SKM-1 treated with dmso at 0.1 percent for 144 hours (cell line): ENCODE measurements at regions not wholly inside any gene's neighbourhood (a gene's known extent, or its start where the extent isn't known, plus 50 kb on each side); places are given as distances from the start of the nearest gene placed in this dataset.
"Not testable (repeated sequence)": the region's sequence is repeated elsewhere in the genome, so short reads cannot be mapped to it uniquely, and the experiment has no call there.

Experiments used
- DNase-seq: peaks from one replicate; lab custom pipeline; 2025; ENCODE audit not compliant: unreplicated experiment; lab: John Stamatoyannopoulos, UW

- DNase-seq: no peak
Measured at GRCh38 chr13:56020425-56020824, 1120.3 kb upstream of the PRR20A start.

- DNase-seq: no peak
Measured at GRCh38 chr13:56039992-56040391, 1100.7 kb upstream of the PRR20A start.

GRCh38 chr13:56066321-56066720, 1074.4 kb upstream of the PRR20A start:
- DNase-seq: no peak

GRCh38 chr13:56102641-56103040, 1038.1 kb upstream of the PRR20A start:
- DNase-seq: no peak

GRCh38 chr13:56110751-56111150, 1030.0 kb upstream of the PRR20A start:
- no peak for DNase-seq

- no peak for DNase-seq
Measured at GRCh38 chr13:56134524-56134923, 1006.2 kb upstream of the PRR20A start.

- no peak for DNase-seq
Measured at GRCh38 chr13:56166864-56167263, 973.9 kb upstream of the PRR20A start.

- DNase-seq: no peak
Measured at GRCh38 chr13:56168581-56168980, 972.1 kb upstream of the PRR20A start.

GRCh38 chr13:56173346-56173745, 967.4 kb upstream of the PRR20A start:
- no peak for DNase-seq

- no peak for DNase-seq
Measured at GRCh38 chr13:56182598-56182997, 958.1 kb upstream of the PRR20A start.

- DNase-seq: no peak
Measured at GRCh38 chr13:56187331-56187730, 953.4 kb upstream of the PRR20A start.

GRCh38 chr13:56188582-56188981, 952.1 kb upstream of the PRR20A start:
- not testable (repeated sequence) for DNase-seq

GRCh38 chr13:56189439-56189838, 951.3 kb upstream of the PRR20A start:
- DNase-seq: no peak

- DNase-seq: no peak
Measured at GRCh38 chr13:56189978-56190377, 950.7 kb upstream of the PRR20A start.

GRCh38 chr13:56198350-56198749, 942.4 kb upstream of the PRR20A start:
- DNase-seq: no peak

- no peak for DNase-seq
Measured at GRCh38 chr13:56201834-56202233, 938.9 kb upstream of the PRR20A start.

- DNase-seq: no peak
Measured at GRCh38 chr13:56216221-56216620, 924.5 kb upstream of the PRR20A start.

- no peak for DNase-seq
Measured at GRCh38 chr13:56247692-56248091, 893.0 kb upstream of the PRR20A start.

- no peak for DNase-seq
Measured at GRCh38 chr13:56271686-56272085, 869.0 kb upstream of the PRR20A start.

- no peak for DNase-seq
Measured at GRCh38 chr13:56283262-56283828, 857.4 kb upstream of the PRR20A start.

- DNase-seq: no peak
Measured at GRCh38 chr13:56299650-56300049, 841.1 kb upstream of the PRR20A start.

- no peak for DNase-seq
Measured at GRCh38 chr13:56314765-56315164, 826.0 kb upstream of the PRR20A start.

- DNase-seq: no peak
Measured at GRCh38 chr13:56317841-56318240, 822.9 kb upstream of the PRR20A start.

GRCh38 chr13:56332671-56333070, 808.0 kb upstream of the PRR20A start:
- peak; percentile 81 for DNase-seq
